ENCODE measurements at regions not wholly inside any gene's neighbourhood (a gene's known extent, or its start where the extent isn't known, plus 50 kb on each side); places are given as distances from the start of the nearest gene placed in this dataset.

GRCh38 chr18:70754486-70754885 lies 465.6 kb downstream of the SOCS6 start:
- ChIA-PET POLR2A (no interaction called here), CTCF (ENCODE audit: low intra/inter-chr PET ratio, low total read pairs) (no interaction called here)
- intact Hi-C loops (cut with micrococcal nuclease; ENCODE audit: unreplicated experiment), result no loop called here
- no peak overlapping the region for H3K4me3 ChIP-seq (replicated peaks in 1 of 3; ENCODE audit: insufficient read depth in 1 of 3, low read depth in 2 of 3, low read length in 3 of 3)
- no peaks in the 10 kb centered on the region for H3K79me2 ChIP-seq (ENCODE audit: insufficient read depth, low read length)
- no peak overlapping the region for H2AFZ ChIP-seq (ENCODE audit: low read length)
- in situ Hi-C loops (cut with HindIII; ENCODE audit: extremely low pct_ligation_motif_present, low pct_unique_long_range_greater_than_20kb), result no loop called here
- no peaks in the 10 kb centered on the region for H3K36me3 ChIP-seq (replicated peaks in 1 of 2; ENCODE audit: control insufficient read depth in 1 of 2, insufficient read depth in 2 of 2, low read length in 2 of 2)
- ATAC-seq (no peak), FAIRE-seq (no peak), DNase-seq (ENCODE audit: low spot score) (no peak)
- H3K27ac ChIP-seq (ENCODE audit: extremely low read length, insufficient read depth, low read length), result no peak overlapping the region
- no peak overlapping the region for H3K4me2 ChIP-seq (ENCODE audit: low read depth, low read length)
- no TSS peak for BruUV-seq (replicated peaks)
- H3K4me1 ChIP-seq (ENCODE audit: insufficient read depth, low read length), result no peaks in the 10 kb centered on the region
- TF ChIP-seq, protein P1, sequence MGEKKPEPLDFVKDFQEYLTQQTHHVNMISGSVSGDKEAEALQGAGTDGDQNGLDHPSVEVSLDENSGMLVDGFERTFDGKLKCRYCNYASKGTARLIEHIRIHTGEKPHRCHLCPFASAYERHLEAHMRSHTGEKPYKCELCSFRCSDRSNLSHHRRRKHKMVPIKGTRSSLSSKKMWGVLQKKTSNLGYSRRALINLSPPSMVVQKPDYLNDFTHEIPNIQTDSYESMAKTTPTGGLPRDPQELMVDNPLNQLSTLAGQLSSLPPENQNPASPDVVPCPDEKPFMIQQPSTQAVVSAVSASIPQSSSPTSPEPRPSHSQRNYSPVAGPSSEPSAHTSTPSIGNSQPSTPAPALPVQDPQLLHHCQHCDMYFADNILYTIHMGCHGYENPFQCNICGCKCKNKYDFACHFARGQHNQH (CRISPR knock-in tag; IDR thresholded peaks at IDR 0.05), result no peak
- no peak for TF ChIP-seq GMEB1 (CRISPR knock-in tag; IDR thresholded peaks at IDR 0.05; ENCODE audit: borderline replicate concordance)
- TF ChIP-seq DNMT1 (CRISPR knock-in tag; IDR thresholded peaks at IDR 0.05), result no peak
- TF ChIP-seq ZBTB7A (CRISPR knock-in tag; IDR thresholded peaks at IDR 0.05), result no peak
- no peak for TF ChIP-seq NBN (conservative IDR thresholded peaks at IDR 0.05)
- TF ChIP-seq ATF1 (CRISPR knock-in tag; IDR thresholded peaks at IDR 0.05), result no peak
- TF ChIP-seq POGK (CRISPR knock-in tag; conservative IDR thresholded peaks at IDR 0.05), result no peak
- H3K9ac ChIP-seq (ENCODE audit: insufficient read depth, low read depth, low read length), result no peak overlapping the region
- no peaks in the 10 kb centered on the region for H3K9me3 ChIP-seq (ENCODE audit: low read length)
- no peaks in the 10 kb centered on the region for H4K20me1 ChIP-seq (ENCODE audit: insufficient read depth, low read length)
- no peaks in the 10 kb centered on the region for H3K27me3 ChIP-seq (ENCODE audit: control insufficient read depth in 1 of 2, insufficient read depth in 2 of 2, low read length in 2 of 2)
- WGBS (ENCODE audit: low lambda C conversion rate), result 0% methylated on average over 1 of the region's 1 CpG

Measured in HepG2 (cell line).